Epidermal melanocyte (primary cell): ENCODE measurements at regions not wholly inside any gene's neighbourhood (a gene's known extent, or its start where the extent isn't known, plus 50 kb on each side); places are given as distances from the start of the nearest gene placed in this dataset.

ENCODE experiments used
- DNase-seq: peaks from one replicate; pipeline ENCODE4 v3.0.0; 2011; ENCODE audit warnings: low spot score; ENCODE audit not compliant: insufficient read length

- no peak for DNase-seq
Measured at GRCh38 chr2:103103678-103104077, 341.8 kb downstream of the TMEM182 start.

DNA sequence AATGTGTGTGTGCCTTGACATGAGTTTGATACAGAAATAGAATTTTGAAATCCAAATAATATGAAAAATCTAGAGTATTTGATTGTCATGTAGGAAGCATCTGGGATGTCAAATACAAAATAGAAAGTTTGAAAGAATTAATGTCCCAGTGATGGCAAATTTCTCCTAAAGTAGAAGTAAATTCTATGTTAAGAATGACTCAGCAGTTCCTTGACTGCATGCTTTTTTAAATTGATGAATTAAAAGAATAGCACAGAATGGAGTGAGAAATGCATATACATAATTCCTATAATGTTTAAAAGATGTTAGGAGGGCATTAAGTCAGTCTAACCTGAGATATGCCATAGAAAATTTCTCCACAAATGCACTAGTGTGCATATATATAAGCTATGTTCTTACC is 357.5 kb downstream of the TMEM182 start:
- no peak for DNase-seq

GRCh38 chr2:103121106-103121505 is 359.3 kb downstream of the TMEM182 start:
- no peak for DNase-seq

- no peak for DNase-seq
Measured at GRCh38 chr2:103123516-103123915, 361.7 kb downstream of the TMEM182 start.

DNA sequence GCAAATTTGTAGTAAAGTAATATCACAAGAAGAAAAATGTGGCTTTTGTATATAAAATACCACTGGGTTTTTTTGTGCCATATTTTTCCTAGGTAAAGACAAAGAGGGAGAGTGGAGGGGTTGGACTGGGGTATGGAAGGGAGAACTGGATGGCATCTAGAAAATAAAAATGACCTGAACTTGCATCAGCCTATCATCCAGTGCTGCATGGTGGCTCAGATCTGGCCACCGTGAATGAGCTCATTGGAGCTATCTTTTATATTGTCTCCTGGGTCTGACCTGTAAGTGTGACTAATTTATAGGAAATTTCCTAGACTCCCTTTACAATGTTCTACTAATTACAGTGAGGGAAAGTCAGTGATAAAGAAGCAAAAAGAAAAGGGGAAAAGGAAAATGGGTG is 369.0 kb downstream of the TMEM182 start:
- DNase-seq, result no peak

DNA sequence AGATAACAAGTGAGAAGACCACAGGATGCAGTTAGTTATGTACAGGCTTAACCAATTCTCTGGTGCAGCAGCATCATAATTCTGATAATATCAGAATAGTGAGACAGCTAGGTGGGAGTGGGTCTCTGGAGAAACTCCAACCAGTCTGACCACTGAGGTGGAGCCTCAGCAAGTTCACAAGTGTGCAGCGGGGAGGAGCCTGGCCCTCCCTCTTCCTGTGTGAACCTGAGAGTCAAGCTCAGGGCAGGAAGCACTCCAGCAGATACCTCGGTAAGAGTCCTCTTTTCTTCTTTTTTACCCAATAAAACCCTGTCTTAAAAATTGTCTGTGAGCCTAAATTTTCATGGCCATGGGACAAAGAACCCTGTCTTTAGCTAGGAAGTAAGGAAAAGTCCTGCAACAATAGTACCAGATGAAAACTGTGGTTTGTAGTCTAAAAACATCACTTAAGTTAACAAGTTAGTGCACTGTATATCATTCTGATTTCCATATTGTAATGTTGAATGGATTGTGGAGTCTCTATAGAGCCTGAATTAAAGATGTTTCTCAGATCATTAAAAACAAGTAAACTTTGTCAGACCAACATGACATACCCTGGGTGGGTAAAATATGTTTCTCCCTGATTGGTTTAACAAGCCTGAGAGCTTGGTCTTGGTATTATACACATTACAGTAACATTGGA is 370.8 kb downstream of the TMEM182 start:
- DNase-seq, result no peak

- no peak for DNase-seq
Measured at GRCh38 chr2:103135679-103136078, 373.8 kb downstream of the TMEM182 start.

GRCh38 chr2:103138123-103138901 is 376.5 kb downstream of the TMEM182 start:
- DNase-seq, result no peak

- DNase-seq, result no peak
Measured at GRCh38 chr2:103139628-103140268, 377.9 kb downstream of the TMEM182 start.

- no peak for DNase-seq
Measured at GRCh38 chr2:103144837-103145236, 383.0 kb downstream of the TMEM182 start.

GRCh38 chr2:103145739-103146138 is 383.9 kb downstream of the TMEM182 start:
- DNase-seq, result no peak

DNA sequence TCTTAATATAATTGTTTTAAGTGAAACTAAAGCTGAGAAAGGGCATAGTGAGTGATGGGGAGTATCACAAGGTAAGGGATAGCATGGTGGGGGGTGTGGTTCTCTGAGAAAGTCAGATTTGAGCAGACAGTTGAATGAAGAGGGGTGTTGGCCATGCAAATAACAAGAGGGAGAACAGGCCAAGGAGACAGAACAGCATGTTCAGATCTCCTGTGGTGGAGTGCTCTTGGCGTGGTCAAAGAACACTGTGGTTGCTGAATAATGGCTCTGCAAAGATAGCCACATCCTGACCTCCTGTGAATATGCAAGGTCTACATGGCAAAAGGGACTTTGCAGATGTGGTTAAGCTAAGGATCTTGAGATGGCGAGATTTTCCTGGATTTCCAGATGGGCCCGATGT is 389.2 kb downstream of the TMEM182 start:
- DNase-seq, result no peak

DNA sequence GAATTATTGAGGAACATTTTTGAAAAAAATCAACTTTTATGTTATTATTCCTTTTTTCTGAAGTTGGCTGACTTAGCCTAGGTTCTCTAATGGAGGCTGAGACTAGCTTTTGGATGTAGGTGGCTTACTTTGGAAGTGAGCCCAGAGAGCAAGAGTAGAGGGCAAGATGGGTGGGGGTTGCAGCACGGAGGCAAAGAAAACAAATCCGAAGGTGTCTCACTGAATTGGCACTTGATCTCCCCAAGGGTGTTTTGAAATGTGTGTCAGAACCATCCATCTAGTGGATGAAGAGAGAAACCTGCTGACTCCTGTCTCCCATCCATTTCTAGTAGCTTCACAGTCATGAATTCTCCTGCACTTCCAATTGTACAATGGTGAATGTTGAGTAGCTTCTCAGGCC is 390.7 kb downstream of the TMEM182 start:
- DNase-seq, result no peak

- no peak for DNase-seq
Measured at GRCh38 chr2:103153580-103154284, 391.9 kb downstream of the TMEM182 start.

GRCh38 chr2:103155308-103155707 is 393.5 kb downstream of the TMEM182 start:
- DNase-seq, result no peak

GRCh38 chr2:103159018-103159417 is 397.2 kb downstream of the TMEM182 start:
- DNase-seq, result no peak

GRCh38 chr2:103161456-103162289 is 399.8 kb downstream of the TMEM182 start:
- DNase-seq, result peak; percentile 45

DNA sequence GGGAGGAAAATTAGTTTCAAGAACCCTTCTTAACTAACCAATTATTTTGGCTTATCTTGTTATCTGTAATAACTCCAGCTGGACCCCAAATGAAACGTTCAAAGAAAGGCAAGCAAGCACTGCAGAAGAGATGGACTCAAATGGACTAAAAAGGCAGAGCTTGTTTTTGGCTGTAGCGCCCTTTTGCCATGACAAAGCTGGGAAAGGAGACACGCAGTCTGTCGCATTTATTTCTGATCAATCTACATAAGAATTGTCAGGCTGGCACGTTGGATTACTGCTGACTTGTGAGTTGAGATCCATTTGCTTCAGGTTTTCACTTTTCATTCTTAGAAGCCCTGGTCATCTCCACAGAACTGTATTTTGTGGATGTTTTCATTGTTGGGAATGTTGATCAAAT is 402.9 kb downstream of the TMEM182 start:
- DNase-seq, result no peak

DNA sequence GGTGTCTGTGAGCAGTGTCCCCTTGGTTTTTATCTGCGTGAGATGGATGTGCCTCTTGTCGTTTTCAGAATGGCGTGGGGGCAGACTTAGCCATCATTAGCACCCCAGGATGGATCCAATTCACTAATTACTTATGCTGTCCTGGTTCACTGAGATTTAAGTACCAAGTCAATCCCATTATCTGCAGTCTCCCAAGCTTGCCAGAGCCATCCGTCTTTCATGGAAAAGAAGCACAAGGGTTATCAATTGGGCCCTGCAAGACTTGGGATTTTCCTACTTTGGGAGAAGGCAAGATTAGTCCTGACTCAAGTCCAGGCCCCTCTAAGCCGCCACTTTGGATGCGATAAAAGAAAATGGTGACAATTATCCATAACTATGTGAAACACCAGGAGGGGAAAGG is 404.0 kb downstream of the TMEM182 start:
- no peak for DNase-seq

DNA sequence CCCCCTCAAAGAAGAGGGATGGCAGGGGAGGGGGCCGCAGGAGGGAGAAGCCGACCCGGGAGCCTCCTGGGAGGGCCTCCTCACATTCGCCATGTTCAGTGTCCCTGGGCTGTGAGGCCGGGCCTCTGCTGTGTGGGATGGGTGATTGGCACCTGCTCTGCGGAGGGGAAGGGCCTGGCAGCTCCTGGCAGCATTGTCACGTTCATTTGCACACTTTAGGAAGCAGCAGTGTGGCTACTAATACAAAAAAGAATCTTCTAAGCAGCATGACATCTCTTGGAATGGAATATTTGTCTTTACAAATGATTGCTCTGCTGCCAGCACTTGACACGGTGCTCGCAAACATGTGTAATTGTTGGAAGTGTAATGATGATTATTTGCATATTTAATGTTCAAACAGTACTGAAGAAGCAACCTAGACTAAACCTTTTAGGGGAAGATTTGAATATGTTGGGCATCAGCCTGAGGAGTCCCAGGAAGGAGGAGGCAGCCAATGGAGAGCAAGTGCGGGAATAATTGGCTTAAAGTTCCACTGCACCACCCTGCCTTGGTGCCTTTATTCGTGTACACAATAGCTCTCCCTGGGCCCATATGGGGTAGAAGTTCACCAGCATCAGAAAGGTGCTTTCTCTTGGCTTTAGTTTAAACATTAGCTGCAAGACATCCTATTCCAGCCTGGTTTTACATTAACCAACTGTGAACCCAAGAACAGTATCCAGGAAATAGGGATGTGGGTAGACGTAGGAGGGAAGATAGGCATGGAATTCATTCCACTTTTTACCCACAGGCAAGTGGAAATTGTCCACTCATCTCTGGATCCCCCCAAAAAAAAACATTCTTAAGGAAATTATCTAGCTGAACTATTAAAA is 404.9 kb downstream of the TMEM182 start:
- no peak for DNase-seq
